GM21825 (cell line): ENCODE measurements at regions not wholly inside any gene's neighbourhood (a gene's known extent, or its start where the extent isn't known, plus 50 kb on each side); places are given as distances from the start of the nearest gene placed in this dataset.
"Not testable (repeated sequence)": the region's sequence is repeated elsewhere in the genome, so short reads cannot be mapped to it uniquely, and the experiment has no call there.

Source experiments
- ATAC-seq: cut with Tn5 transposase; IDR thresholded peaks from one replicate; pipeline ENCODE4 v1.9.1; 2021; ENCODE audit warnings: mild to moderate bottlenecking, moderate library complexity; ENCODE audit not compliant: unreplicated experiment

- no peak for ATAC-seq
Measured at GRCh38 chr2:226118471-226119429, 680.9 kb downstream of the IRS1 start.

- ATAC-seq, result no peak
Measured at GRCh38 chr2:226117510-226118065, 682.0 kb downstream of the IRS1 start.

- ATAC-seq, result no peak
Measured at GRCh38 chr2:226116346-226116745, 683.3 kb downstream of the IRS1 start.

GRCh38 chr2:226115832-226116200 is 683.8 kb downstream of the IRS1 start:
- no peak for ATAC-seq

- ATAC-seq, result no peak
Measured at GRCh38 chr2:226115102-226115831, 684.4 kb downstream of the IRS1 start.

GRCh38 chr2:226114436-226114835 is 685.2 kb downstream of the IRS1 start:
- no peak for ATAC-seq

GRCh38 chr2:226098861-226099745 is 699.6 kb downstream of the NYAP2 start:
- ATAC-seq, result no peak

GRCh38 chr2:226095058-226095457 is 695.5 kb downstream of the NYAP2 start:
- ATAC-seq, result no peak

GRCh38 chr2:226093364-226093763 is 693.9 kb downstream of the NYAP2 start:
- ATAC-seq, result no peak

GRCh38 chr2:226088366-226088674 is 688.8 kb downstream of the NYAP2 start:
- no peak for ATAC-seq

- ATAC-seq, result no peak
Measured at GRCh38 chr2:226087505-226088365, 688.2 kb downstream of the NYAP2 start.

- ATAC-seq, result no peak
Measured at GRCh38 chr2:226087051-226087450, 687.5 kb downstream of the NYAP2 start.

GRCh38 chr2:226086190-226086589 is 686.7 kb downstream of the NYAP2 start:
- no peak for ATAC-seq

- ATAC-seq, result not testable (repeated sequence)
Measured at GRCh38 chr2:226085425-226085824, 685.9 kb downstream of the NYAP2 start.

- no peak for ATAC-seq
Measured at GRCh38 chr2:226080334-226080733, 680.8 kb downstream of the NYAP2 start.

GRCh38 chr2:226079671-226080181 is 680.2 kb downstream of the NYAP2 start:
- ATAC-seq, result no peak

GRCh38 chr2:226079196-226079595 is 679.7 kb downstream of the NYAP2 start:
- no peak for ATAC-seq

- ATAC-seq, result no peak
Measured at GRCh38 chr2:226078666-226079065, 679.2 kb downstream of the NYAP2 start.

GRCh38 chr2:226077841-226078240 is 678.3 kb downstream of the NYAP2 start:
- ATAC-seq, result no peak

GRCh38 chr2:226077031-226077430 is 677.5 kb downstream of the NYAP2 start:
- no peak for ATAC-seq
